Activated CD8-positive, alpha-beta T cell treated with anti-CD3 and anti-CD28 coated beads for 36 hours (primary cell): ENCODE measurements at regions not wholly inside any gene's neighbourhood (a gene's known extent, or its start where the extent isn't known, plus 50 kb on each side); places are given as distances from the start of the nearest gene placed in this dataset.

Experiments used
- ATAC-seq: fragments of 200-7000 bp; cut with Tn5 transposase; one replicate; pipeline ENCODE4 v1.10.0; 2021; ENCODE audit warnings: mild to moderate bottlenecking, moderate library complexity
- CTCF ChIA-PET: fragments of 350-600 bp; sonication (Branson Sonifier 250); formaldehyde crosslinking; loops from one replicate; lab custom pipeline; 2021; ENCODE audit warnings: antibody characterized with exemption; lab: Charles Lee
- POLR2A ChIA-PET: fragments of 350-600 bp; sonication (Branson Sonifier 250); formaldehyde crosslinking; loops from one replicate; lab custom pipeline; 2021; ENCODE audit warnings: antibody characterized with exemption; lab: Charles Lee
- DNase-seq: peaks from one replicate; pipeline ENCODE4 v3.0.0-alpha.2; 2020
- H3K27ac Mint-ChIP-seq: one replicate; pipeline ENCODE4 v1.8.0; 2021; ENCODE audit warnings: mild to moderate bottlenecking, mixed read lengths
- H3K27me3 Mint-ChIP-seq: one replicate; pipeline ENCODE4 v1.8.0; 2021; ENCODE audit warnings: mixed read lengths
- H3K36me3 Mint-ChIP-seq: one replicate; pipeline ENCODE4 v1.8.0; 2021; ENCODE audit warnings: low read depth, mixed read lengths
- H3K4me1 Mint-ChIP-seq: one replicate; pipeline ENCODE4 v1.8.0; 2021; ENCODE audit warnings: low read depth, mixed read lengths
- H3K4me3 Mint-ChIP-seq: one replicate; pipeline ENCODE4 v1.8.0; 2021; ENCODE audit warnings: mild to moderate bottlenecking, moderate library complexity, mixed read lengths
- H3K9me3 Mint-ChIP-seq: one replicate; pipeline ENCODE4 v1.8.0; 2021; ENCODE audit warnings: mixed read lengths
- CTCF ChIP-seq: fragments of 200-600 bp; IDR thresholded peaks from one replicate; pipeline ENCODE4 v1.8.0; 2022; ENCODE audit warnings: antibody characterized with exemption, mild to moderate bottlenecking
- intact Hi-C: fragments of 100-400 bp; cut with micrococcal nuclease; formaldehyde crosslinking; loops from one replicate; pipeline ENCODE4 v1.10.0; 2022

DNA sequence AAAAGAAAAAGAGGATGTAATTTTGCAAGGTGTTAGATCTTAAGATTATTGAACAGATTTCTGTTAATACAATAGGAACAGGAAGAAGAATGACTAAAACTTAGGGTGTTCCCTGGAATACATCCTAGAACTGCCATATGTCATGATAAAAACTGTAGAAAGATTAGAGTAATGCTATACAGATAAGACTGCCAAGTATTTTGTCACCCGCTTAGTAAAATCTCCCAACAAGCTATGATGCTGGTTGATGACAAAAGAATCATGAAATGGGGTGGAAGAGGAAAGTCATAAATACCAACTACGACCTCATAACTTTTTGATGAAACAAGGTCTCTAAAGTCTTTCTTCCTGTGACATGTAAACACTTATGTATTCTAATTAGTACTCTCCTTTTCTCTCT lies 163.6 kb upstream of the COL3A1 start:
- Mint-ChIP-seq H3K4me1 (no peaks in the 10 kb centered on the region), H3K4me3 (no peak overlapping the region), H3K9me3 (no peaks in the 10 kb centered on the region), H3K36me3 (no peaks in the 10 kb centered on the region), H3K27ac (no peak overlapping the region), H3K27me3 (no peaks in the 10 kb centered on the region)
- no peak for DNase-seq
- no peak for ATAC-seq
- intact Hi-C loops = no loop called here
- ChIA-PET POLR2A (no interaction called here), CTCF (no interaction called here)
- TF ChIP-seq CTCF = no peak

DNA sequence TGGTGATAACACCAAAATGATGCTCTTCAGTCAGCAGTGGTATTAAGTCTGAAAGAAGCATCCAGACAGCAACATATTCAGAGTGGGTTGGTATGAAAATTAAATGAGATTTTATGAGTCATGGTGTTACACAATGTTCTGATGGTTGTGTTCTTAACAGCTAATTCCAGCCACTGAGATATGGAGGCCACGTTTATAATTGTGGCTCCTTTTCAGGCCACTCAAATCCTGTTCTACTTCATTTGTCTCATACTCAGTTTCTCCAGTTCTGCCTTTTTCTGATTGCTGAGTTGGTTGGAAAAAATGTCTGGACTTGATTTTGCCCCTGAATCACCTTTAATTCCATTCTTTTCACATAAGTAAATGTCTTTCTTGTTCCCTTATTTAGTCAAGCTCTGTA lies 162.7 kb upstream of the COL3A1 start:
- Mint-ChIP-seq H3K9me3 (no peaks in the 10 kb centered on the region), H3K4me1 (no peaks in the 10 kb centered on the region), H3K36me3 (no peaks in the 10 kb centered on the region), H3K27me3 (no peaks in the 10 kb centered on the region), H3K27ac (no peak overlapping the region), H3K4me3 (no peak overlapping the region)
- no peak for DNase-seq
- no peak for ATAC-seq
- intact Hi-C loops = no loop called here
- CTCF ChIA-PET = no interaction called here
- POLR2A ChIA-PET = no interaction called here
- TF ChIP-seq CTCF = no peak

DNA sequence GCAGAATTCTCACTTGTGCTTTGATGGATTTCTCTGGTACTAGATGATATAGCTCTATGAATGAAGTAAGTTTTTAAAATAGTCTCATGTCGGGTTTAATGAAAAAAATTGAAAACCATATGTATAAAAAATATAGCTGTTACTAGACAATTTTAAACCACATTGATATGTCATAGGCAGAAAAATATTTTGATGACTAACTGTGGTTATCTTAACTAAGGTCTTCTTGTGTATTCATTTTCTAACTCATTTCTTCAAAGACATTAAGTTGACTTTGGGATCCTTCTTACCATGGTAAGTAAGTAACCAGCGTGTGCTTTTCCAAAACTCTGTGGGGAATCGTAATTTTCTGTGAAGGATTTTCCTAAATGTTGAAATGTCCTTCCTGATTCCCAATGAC lies 160.9 kb upstream of the COL3A1 start:
- no peak for ATAC-seq
- no peak for DNase-seq
- TF ChIP-seq CTCF = no peak
- Mint-ChIP-seq H3K4me3 (no peak overlapping the region), H3K4me1 (no peaks in the 10 kb centered on the region), H3K27ac (no peak overlapping the region), H3K9me3 (no peaks in the 10 kb centered on the region), H3K27me3 (no peaks in the 10 kb centered on the region), H3K36me3 (no peaks in the 10 kb centered on the region)
- intact Hi-C loops = no loop called here
- POLR2A ChIA-PET = no interaction called here
- CTCF ChIA-PET = no interaction called here

GRCh38 chr2:188813857-188814256 lies 160.3 kb upstream of the COL3A1 start:
- CTCF ChIA-PET = no interaction called here
- intact Hi-C loops = no loop called here
- Mint-ChIP-seq H3K9me3 (no peaks in the 10 kb centered on the region), H3K36me3 (no peaks in the 10 kb centered on the region), H3K4me1 (no peaks in the 10 kb centered on the region), H3K27ac (no peak overlapping the region), H3K4me3 (no peak overlapping the region), H3K27me3 (no peaks in the 10 kb centered on the region)
- TF ChIP-seq CTCF = no peak
- ATAC-seq = no peak
- no peak for DNase-seq
- POLR2A ChIA-PET = no interaction called here

DNA sequence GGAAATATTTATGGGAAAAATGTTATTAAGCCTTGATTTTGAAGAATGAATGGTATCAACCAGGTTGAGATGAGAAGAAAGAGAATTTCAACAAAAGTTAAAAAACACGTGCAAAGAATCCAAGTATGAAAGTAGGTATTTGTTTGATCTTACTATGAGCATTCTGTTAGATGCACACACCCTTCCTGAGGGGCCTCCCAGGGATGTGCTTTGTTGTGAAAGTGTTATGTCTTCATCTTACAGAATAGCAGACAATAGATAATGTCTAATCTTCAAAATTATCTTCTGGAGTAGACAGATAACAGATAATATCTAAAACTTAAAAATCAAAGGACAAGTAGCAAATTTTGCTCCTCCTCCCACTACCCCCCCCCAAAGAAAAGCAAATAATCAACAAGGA lies 155.2 kb upstream of the COL3A1 start:
- Mint-ChIP-seq H3K4me1 (no peaks in the 10 kb centered on the region), H3K27ac (no peak overlapping the region), H3K36me3 (no peaks in the 10 kb centered on the region), H3K4me3 (no peak overlapping the region), H3K9me3 (no peaks in the 10 kb centered on the region), H3K27me3 (no peaks in the 10 kb centered on the region)
- intact Hi-C loops = no loop called here
- POLR2A ChIA-PET = no interaction called here
- TF ChIP-seq CTCF = no peak
- CTCF ChIA-PET = no interaction called here
- DNase-seq (no peak), ATAC-seq (no peak)
